IPS-18a (cell line): ENCODE measurements at regions not wholly inside any gene's neighbourhood (a gene's known extent, or its start where the extent isn't known, plus 50 kb on each side); places are given as distances from the start of the nearest gene placed in this dataset.

ENCODE experiments used
- H3K27ac ChIP-seq: one replicate; pipeline ENCODE4 v1.5.1; 2013; ENCODE audit warnings: low read length
- H3K27me3 ChIP-seq: one replicate; pipeline ENCODE4 v1.6.1; 2013; ENCODE audit warnings: mild to moderate bottlenecking, low read length; ENCODE audit not compliant: control insufficient read depth, insufficient read depth
- H3K36me3 ChIP-seq: one replicate; pipeline ENCODE4 v1.6.1; 2013; ENCODE audit warnings: low read depth, low read length; ENCODE audit not compliant: control insufficient read depth
- H3K4me1 ChIP-seq: one replicate; pipeline ENCODE4 v1.6.1; 2013; ENCODE audit warnings: low read depth, low read length; ENCODE audit not compliant: control insufficient read depth
- H3K4me3 ChIP-seq: one replicate; pipeline ENCODE4 v1.5.1; 2013; ENCODE audit warnings: low read length
- H3K9ac ChIP-seq: one replicate; pipeline ENCODE4 v1.6.1; 2013; ENCODE audit warnings: mild to moderate bottlenecking, low read length, moderate library complexity
- H3K9me3 ChIP-seq: one replicate; pipeline ENCODE4 v1.6.1; 2013; ENCODE audit warnings: low read depth, low read length; ENCODE audit not compliant: control insufficient read depth

GRCh38 chr2:9741110-9741509 is 102.2 kb upstream of the TAF1B start:
- Histone ChIP-seq H3K9me3 (peaks cover 4% of the 10 kb centered on the region), H3K27ac (no peak overlapping the region), H3K4me1 (no peaks in the 10 kb centered on the region), H3K36me3 (no peaks in the 10 kb centered on the region), H3K27me3 (no peaks in the 10 kb centered on the region), H3K4me3 (no peak overlapping the region), H3K9ac (no peak overlapping the region)

- Histone ChIP-seq H3K4me1 (no peaks in the 10 kb centered on the region), H3K27me3 (no peaks in the 10 kb centered on the region), H3K36me3 (no peaks in the 10 kb centered on the region), H3K4me3 (no peak overlapping the region), H3K27ac (no peak overlapping the region), H3K9me3 (peaks cover 4% of the 10 kb centered on the region), H3K9ac (no peak overlapping the region)
Observed at GRCh38 chr2:9742601-9743000, 100.7 kb upstream of the TAF1B start.

GRCh38 chr2:9744256-9745004 is 98.8 kb upstream of the TAF1B start:
- no peak overlapping the region for H3K4me3 ChIP-seq
- H3K36me3 ChIP-seq, result no peaks in the 10 kb centered on the region
- no peaks in the 10 kb centered on the region for H3K27me3 ChIP-seq
- no peak overlapping the region for H3K27ac ChIP-seq
- H3K4me1 ChIP-seq, result no peaks in the 10 kb centered on the region
- no peaks in the 10 kb centered on the region for H3K9me3 ChIP-seq
- no peak overlapping the region for H3K9ac ChIP-seq

- H3K9ac ChIP-seq, result no peak overlapping the region
- H3K27me3 ChIP-seq, result no peaks in the 10 kb centered on the region
- H3K27ac ChIP-seq, result no peak overlapping the region
- H3K9me3 ChIP-seq, result no peaks in the 10 kb centered on the region
- H3K4me1 ChIP-seq, result no peaks in the 10 kb centered on the region
- no peaks in the 10 kb centered on the region for H3K36me3 ChIP-seq
- no peak overlapping the region for H3K4me3 ChIP-seq
Observed at GRCh38 chr2:9745153-9745899, 97.9 kb upstream of the TAF1B start.

- H3K9me3 ChIP-seq, result no peaks in the 10 kb centered on the region
- no peaks in the 10 kb centered on the region for H3K27me3 ChIP-seq
- no peaks in the 10 kb centered on the region for H3K36me3 ChIP-seq
- no peak overlapping the region for H3K4me3 ChIP-seq
- H3K9ac ChIP-seq, result no peak overlapping the region
- H3K4me1 ChIP-seq, result no peaks in the 10 kb centered on the region
- H3K27ac ChIP-seq, result no peak overlapping the region
Observed at GRCh38 chr2:9747396-9747795, 95.9 kb upstream of the TAF1B start.

GRCh38 chr2:9748577-9748976 is 94.7 kb upstream of the TAF1B start:
- Histone ChIP-seq H3K4me3 (no peak overlapping the region), H3K36me3 (no peaks in the 10 kb centered on the region), H3K27ac (no peak overlapping the region), H3K9ac (no peak overlapping the region), H3K4me1 (peaks cover 5% of the 10 kb centered on the region), H3K27me3 (no peaks in the 10 kb centered on the region), H3K9me3 (no peaks in the 10 kb centered on the region)

GRCh38 chr2:9749546-9750223 is 93.6 kb upstream of the TAF1B start:
- Histone ChIP-seq H3K27ac (no peak overlapping the region), H3K36me3 (no peaks in the 10 kb centered on the region), H3K9ac (no peak overlapping the region)

GRCh38 chr2:9750224-9751215 is 92.8 kb upstream of the TAF1B start:
- no peak overlapping the region for H3K27ac ChIP-seq
- H3K4me3 ChIP-seq, result no peak overlapping the region
- H3K36me3 ChIP-seq, result no peaks in the 10 kb centered on the region
- peaks cover 5% of the 10 kb centered on the region for H3K4me1 ChIP-seq
- no peaks in the 10 kb centered on the region for H3K27me3 ChIP-seq
- H3K9me3 ChIP-seq, result no peaks in the 10 kb centered on the region
- H3K9ac ChIP-seq, result no peak overlapping the region

More at GRCh38 chr2:9749546-9750223, 93.6 kb upstream of the TAF1B start:
- no peak overlapping the region for H3K4me3 ChIP-seq
- H3K27me3 ChIP-seq, result no peaks in the 10 kb centered on the region
- H3K4me1 ChIP-seq, result peaks cover 5% of the 10 kb centered on the region
- H3K9me3 ChIP-seq, result no peaks in the 10 kb centered on the region

- H3K27ac ChIP-seq, result no peak overlapping the region
- no peak overlapping the region for H3K9ac ChIP-seq
- peaks cover 5% of the 10 kb centered on the region for H3K4me1 ChIP-seq
Observed at GRCh38 chr2:9751831-9752230, 91.4 kb upstream of the TAF1B start.

GRCh38 chr2:9752441-9753275 is 90.6 kb upstream of the TAF1B start:
- Histone ChIP-seq H3K27ac (no peak overlapping the region), H3K36me3 (no peaks in the 10 kb centered on the region), H3K9ac (no peak overlapping the region), H3K9me3 (no peaks in the 10 kb centered on the region), H3K4me3 (no peak overlapping the region), H3K27me3 (no peaks in the 10 kb centered on the region), H3K4me1 (peaks cover 10% of the 10 kb centered on the region)

More at GRCh38 chr2:9751831-9752230, 91.4 kb upstream of the TAF1B start:
- H3K27me3 ChIP-seq, result no peaks in the 10 kb centered on the region
- H3K4me3 ChIP-seq, result no peak overlapping the region
- H3K36me3 ChIP-seq, result no peaks in the 10 kb centered on the region
- no peaks in the 10 kb centered on the region for H3K9me3 ChIP-seq
